ENCODE measurements at regions not wholly inside any gene's neighbourhood (a gene's known extent, or its start where the extent isn't known, plus 50 kb on each side); places are given as distances from the start of the nearest gene placed in this dataset.

DNA sequence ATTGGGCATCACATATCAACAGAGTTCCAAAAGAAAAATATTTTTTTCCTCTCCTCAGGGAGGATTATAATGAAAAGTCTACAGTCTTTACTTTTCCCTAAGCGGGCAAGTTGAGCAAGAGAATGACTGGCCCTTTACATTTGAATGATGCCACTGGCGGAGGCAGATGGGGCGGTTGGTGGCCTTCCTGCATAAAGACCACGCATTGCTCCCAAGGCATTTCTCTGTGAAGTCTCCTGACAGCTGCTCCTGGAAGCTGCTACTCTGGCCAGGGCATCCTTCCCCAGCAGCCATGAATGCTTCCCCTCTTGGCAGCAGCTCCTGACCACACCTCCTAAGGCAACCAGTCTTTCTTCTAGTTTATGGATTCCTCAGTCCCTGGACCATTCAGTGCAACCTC lies 161.1 kb upstream of the RRP15 start:
- Histone ChIP-seq H3K9me3 (ENCODE audit: control insufficient read depth, low read length) (no peaks in the 10 kb centered on the region), H3K27me3 (ENCODE audit: control insufficient read depth in 1 of 2, insufficient read depth in 2 of 2, low read length in 1 of 2) (peaks cover 0 to 2% of the 10 kb centered on the region in 2 donors), H3K4me1 (ENCODE audit: control insufficient read depth in 1 of 2, insufficient read depth in 2 of 2, low read length in 2 of 2) (no peaks in the 10 kb centered on the region), H3K36me3 (ENCODE audit: control insufficient read depth in 1 of 2, insufficient read depth in 2 of 2, low read length in 1 of 2) (no peaks in the 10 kb centered on the region), H3K27ac (ENCODE audit: low read depth in 1 of 2, low read length in 2 of 2) (no peak overlapping the region), H3K4me3 (ENCODE audit: low read length in 2 of 2) (no peak overlapping the region)
- 29 to 41% methylated on average over 4 of the region's 4 CpGs for WGBS, 2 donors
- ATAC-seq (ENCODE audit: low FRiP score) (no peak), DNase-seq (no peak)
- intact Hi-C loops (cut with DNase I): no loop called here

DNA sequence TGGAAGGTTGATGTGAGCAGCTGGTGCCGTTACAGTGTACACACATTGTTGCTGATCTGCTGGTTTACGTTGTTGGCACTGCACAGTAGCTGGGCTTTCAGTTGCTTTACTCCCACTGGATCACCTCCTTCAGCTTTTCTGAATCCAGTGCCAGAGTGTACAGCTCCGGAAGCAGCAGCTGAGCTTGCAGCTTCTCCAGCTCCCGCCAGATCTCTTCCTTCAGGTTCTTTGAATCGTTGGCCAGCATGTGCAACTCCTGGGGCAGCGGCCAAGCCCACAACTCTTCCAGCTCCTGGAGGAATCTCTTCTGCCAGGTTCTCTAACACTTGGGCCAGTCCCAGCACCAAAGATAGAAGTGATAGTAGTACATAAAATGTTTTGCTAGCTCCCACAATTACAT lies 149.7 kb upstream of the RRP15 start:
- WGBS, 2 donors: 89 to 95% methylated on average over 6 of the region's 6 CpGs
- Histone ChIP-seq H3K9me3 (ENCODE audit: control insufficient read depth, low read length) (no peaks in the 10 kb centered on the region), H3K27ac (ENCODE audit: low read depth in 1 of 2, low read length in 2 of 2) (no peak overlapping the region), H3K4me1 (ENCODE audit: control insufficient read depth in 1 of 2, insufficient read depth in 2 of 2, low read length in 2 of 2) (no peaks in the 10 kb centered on the region), H3K4me3 (ENCODE audit: low read length in 2 of 2) (no peak overlapping the region), H3K27me3 (ENCODE audit: control insufficient read depth in 1 of 2, insufficient read depth in 2 of 2, low read length in 1 of 2) (no peaks in the 10 kb centered on the region), H3K36me3 (ENCODE audit: control insufficient read depth in 1 of 2, insufficient read depth in 2 of 2, low read length in 1 of 2) (no peaks in the 10 kb centered on the region)
- intact Hi-C loops (cut with DNase I): no loop called here
- ATAC-seq (ENCODE audit: low FRiP score): no peak
- no peak for DNase-seq

DNA sequence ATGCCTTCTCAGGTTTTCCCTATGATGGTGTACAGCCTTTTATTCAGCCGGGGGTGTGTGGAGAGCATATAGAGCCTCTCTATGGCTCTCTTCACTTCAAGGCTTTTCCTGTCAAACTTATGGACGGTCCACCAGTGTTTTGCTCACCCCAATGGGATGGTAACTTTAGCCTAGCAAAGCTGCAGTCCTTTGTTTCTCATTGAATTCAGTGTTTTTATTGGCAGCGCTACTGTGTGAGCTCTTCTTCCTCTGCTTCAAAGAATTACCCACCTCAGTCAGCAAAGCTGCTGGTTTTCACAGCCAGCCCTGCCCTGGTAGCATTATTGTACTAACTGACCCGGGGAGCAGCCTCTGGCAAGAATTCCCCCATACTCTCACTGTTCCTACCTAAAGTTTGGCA lies 145.3 kb upstream of the RRP15 start:
- intact Hi-C loops (cut with DNase I): no loop called here
- H3K27me3 ChIP-seq (ENCODE audit: control insufficient read depth in 1 of 2, insufficient read depth in 2 of 2, low read length in 1 of 2): no peaks in the 10 kb centered on the region
- no peaks in the 10 kb centered on the region for H3K4me1 ChIP-seq (ENCODE audit: control insufficient read depth in 1 of 2, insufficient read depth in 2 of 2, low read length in 2 of 2)
- no peak overlapping the region for H3K4me3 ChIP-seq (ENCODE audit: low read length in 2 of 2)
- WGBS, 2 donors: 71 to 72% methylated on average over 4 of the region's 4 CpGs
- DNase-seq: no peak
- H3K27ac ChIP-seq (ENCODE audit: low read depth in 1 of 2, low read length in 2 of 2): no peak overlapping the region
- H3K9me3 ChIP-seq (ENCODE audit: control insufficient read depth, low read length): no peaks in the 10 kb centered on the region
- no peak for ATAC-seq (ENCODE audit: low FRiP score)
- H3K36me3 ChIP-seq (ENCODE audit: control insufficient read depth in 1 of 2, insufficient read depth in 2 of 2, low read length in 1 of 2): no peaks in the 10 kb centered on the region

GRCh38 chr1:218156595-218156994 lies 128.5 kb upstream of the RRP15 start:
- no peak for DNase-seq
- intact Hi-C loops (cut with DNase I): no loop called here
- Histone ChIP-seq H3K4me1 (ENCODE audit: control insufficient read depth in 1 of 2, insufficient read depth in 2 of 2, low read length in 2 of 2) (no peaks in the 10 kb centered on the region), H3K36me3 (ENCODE audit: control insufficient read depth in 1 of 2, insufficient read depth in 2 of 2, low read length in 1 of 2) (no peaks in the 10 kb centered on the region), H3K4me3 (ENCODE audit: low read length in 2 of 2) (no peak overlapping the region), H3K27me3 (ENCODE audit: control insufficient read depth in 1 of 2, insufficient read depth in 2 of 2, low read length in 1 of 2) (peaks cover 0 to 1% of the 10 kb centered on the region in 2 donors), H3K27ac (ENCODE audit: low read depth in 1 of 2, low read length in 2 of 2) (no peak overlapping the region), H3K9me3 (ENCODE audit: control insufficient read depth, low read length) (peaks cover 2% of the 10 kb centered on the region)
- no peak for ATAC-seq (ENCODE audit: low FRiP score)
- 4 to 11% methylated on average over 15 of the region's 15 CpGs for WGBS, 2 donors

DNA sequence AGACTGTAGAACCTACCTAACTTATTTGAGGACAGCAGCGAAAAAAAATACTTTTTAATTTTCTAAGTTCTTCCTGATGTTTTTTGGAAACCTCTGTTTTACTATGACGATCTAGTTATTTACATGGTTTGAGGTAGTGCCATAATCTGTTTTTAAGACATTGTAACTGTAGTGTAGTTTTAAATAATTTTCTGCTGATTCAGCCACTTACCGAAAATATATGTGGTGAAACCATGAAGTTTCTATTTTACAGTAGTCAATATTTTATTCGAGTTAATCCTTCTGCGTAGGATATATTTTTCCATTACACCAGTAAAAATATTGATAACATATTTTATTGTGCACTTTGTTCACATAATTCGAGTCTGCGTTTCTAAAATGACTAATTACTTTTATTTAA lies 121.7 kb upstream of the RRP15 start:
- Histone ChIP-seq H3K9me3 (ENCODE audit: control insufficient read depth, low read length) (peaks cover under 1% of the 10 kb centered on the region), H3K27ac (ENCODE audit: low read depth in 1 of 2, low read length in 2 of 2) (no peak overlapping the region), H3K4me3 (ENCODE audit: low read length in 2 of 2) (no peak overlapping the region), H3K27me3 (ENCODE audit: control insufficient read depth in 1 of 2, insufficient read depth in 2 of 2, low read length in 1 of 2) (peaks cover 0 to 1% of the 10 kb centered on the region in 2 donors), H3K4me1 (ENCODE audit: control insufficient read depth in 1 of 2, insufficient read depth in 2 of 2, low read length in 2 of 2) (no peaks in the 10 kb centered on the region), H3K36me3 (ENCODE audit: control insufficient read depth in 1 of 2, insufficient read depth in 2 of 2, low read length in 1 of 2) (no peaks in the 10 kb centered on the region)
- WGBS, 2 donors: 58% methylated on average over 7 of the region's 7 CpGs
- ATAC-seq (ENCODE audit: low FRiP score) (no peak), DNase-seq (no peak)
- intact Hi-C loops (cut with DNase I): no loop called here

- 2% methylated on average over 44 to 68 of the region's 68 CpGs for WGBS, 2 donors
- Histone ChIP-seq H3K36me3 (ENCODE audit: control insufficient read depth in 1 of 2, insufficient read depth in 2 of 2, low read length in 1 of 2) (no peaks in the 10 kb centered on the region), H3K9me3 (ENCODE audit: control insufficient read depth, low read length) (no peaks in the 10 kb centered on the region), H3K4me1 (ENCODE audit: control insufficient read depth in 1 of 2, insufficient read depth in 2 of 2, low read length in 2 of 2) (no peaks in the 10 kb centered on the region), H3K27me3 (ENCODE audit: control insufficient read depth in 1 of 2, insufficient read depth in 2 of 2, low read length in 1 of 2) (peaks cover 0 to 1% of the 10 kb centered on the region in 2 donors), H3K27ac (ENCODE audit: low read depth in 1 of 2, low read length in 2 of 2) (no peak overlapping the region), H3K4me3 (ENCODE audit: low read length in 2 of 2) (peak overlapping the region; percentile 35 to 43)
- peak; percentile 74 for ATAC-seq (ENCODE audit: low FRiP score)
- peak in 1 of 2 donors; percentile 52 for DNase-seq
- intact Hi-C loops (cut with DNase I): no loop called here
Observed at GRCh38 chr1:218164111-218164929, 120.8 kb upstream of the RRP15 start.

GRCh38 chr1:218164930-218165700 lies 120.0 kb upstream of the RRP15 start:
- Histone ChIP-seq H3K4me3 (ENCODE audit: low read length in 2 of 2) (peak overlapping the region; percentile 35 to 43), H3K4me1 (ENCODE audit: control insufficient read depth in 1 of 2, insufficient read depth in 2 of 2, low read length in 2 of 2) (no peaks in the 10 kb centered on the region), H3K27ac (ENCODE audit: low read depth in 1 of 2, low read length in 2 of 2) (no peak overlapping the region), H3K36me3 (ENCODE audit: control insufficient read depth in 1 of 2, insufficient read depth in 2 of 2, low read length in 1 of 2) (no peaks in the 10 kb centered on the region), H3K27me3 (ENCODE audit: control insufficient read depth in 1 of 2, insufficient read depth in 2 of 2, low read length in 1 of 2) (peaks cover 0 to 1% of the 10 kb centered on the region in 2 donors), H3K9me3 (ENCODE audit: control insufficient read depth, low read length) (no peaks in the 10 kb centered on the region)
- peak in 1 of 2 donors; percentile 74 for DNase-seq
- 2% methylated on average over 77 to 80 of the region's 80 CpGs for WGBS, 2 donors
- intact Hi-C loops (cut with DNase I): no loop called here
- ATAC-seq (ENCODE audit: low FRiP score): peak; percentile 63

- ATAC-seq (ENCODE audit: low FRiP score) (no peak), DNase-seq (no peak)
- H3K9me3 ChIP-seq (ENCODE audit: control insufficient read depth, low read length): no peaks in the 10 kb centered on the region
- no peak overlapping the region for H3K27ac ChIP-seq (ENCODE audit: low read depth in 1 of 2, low read length in 2 of 2)
- no peaks in the 10 kb centered on the region for H3K27me3 ChIP-seq (ENCODE audit: control insufficient read depth in 1 of 2, insufficient read depth in 2 of 2, low read length in 1 of 2)
- 7 to 10% methylated on average over 10 of the region's 10 CpGs for WGBS, 2 donors
- intact Hi-C loops (cut with DNase I): no loop called here
- H3K36me3 ChIP-seq (ENCODE audit: control insufficient read depth in 1 of 2, insufficient read depth in 2 of 2, low read length in 1 of 2): no peaks in the 10 kb centered on the region
- peak overlapping the region; percentile 35 to 43 for H3K4me3 ChIP-seq (ENCODE audit: low read length in 2 of 2)
- H3K4me1 ChIP-seq (ENCODE audit: control insufficient read depth in 1 of 2, insufficient read depth in 2 of 2, low read length in 2 of 2): no peaks in the 10 kb centered on the region
Observed at GRCh38 chr1:218165701-218166114, 119.4 kb upstream of the RRP15 start.
